Prostate gland (tissue), 2 donors: ENCODE measurements at regions not wholly inside any gene's neighbourhood (a gene's known extent, or its start where the extent isn't known, plus 50 kb on each side); places are given as distances from the start of the nearest gene placed in this dataset.

Source experiments
- DNase-seq: peaks from one replicate; pipeline ENCODE4 v3.0.0-alpha.2; 2019; ENCODE audit warnings: low spot score
- H3K27ac ChIP-seq, 2 donors: fragments of 200-600 bp; sonication (generic); 2 replicates each; pipeline ENCODE4 v1.5.1; 2017 to 2019
- H3K27me3 ChIP-seq: fragments of 200-600 bp; sonication (generic); replicated peaks from 2 replicates; pipeline ENCODE4 v1.5.1; 2019; ENCODE audit not compliant: insufficient read depth
- H3K36me3 ChIP-seq, 2 donors: fragments of 200-600 bp; sonication (generic); 1 replicate in 1 of 2; 2 replicates in 1 of 2; pipeline versions ENCODE4 v1.5.1 to v1.8.1; 2017 to 2019
- H3K4me1 ChIP-seq: fragments of 200-600 bp; sonication (generic); replicated peaks from 2 replicates; pipeline ENCODE4 v1.5.1; 2019
- H3K4me3 ChIP-seq, 2 donors: fragments of 200-600 bp; sonication (generic); 2 replicates each; pipeline ENCODE4 v1.5.1; 2017 to 2019
- H3K9me3 ChIP-seq: fragments of 200-600 bp; sonication (generic); 2 replicates; pipeline ENCODE4 v1.5.1; 2017
- CTCF ChIP-seq, 4 experiments: fragments of 200-600 bp in 2 of 4; fragments of 450-650 bp in 2 of 4; sonication (generic) in 2 of 4; IDR thresholded peaks; 1 replicate in 3 of 4; 2 replicates in 1 of 4; pipeline ENCODE4 v1.5.1; 2016 to 2019; ENCODE audit warnings: antibody characterized with exemption in 4 of 4, mild to moderate bottlenecking in 2 of 4, moderate library complexity in 2 of 4
- POLR2A ChIP-seq: fragments of 450-650 bp; IDR thresholded peaks from one replicate; pipeline ENCODE4 v1.6.1; 2016; ENCODE audit warnings: antibody characterized with exemption, mild to moderate bottlenecking
- POLR2AphosphoS5 ChIP-seq: sonication (generic); formaldehyde crosslinking; IDR thresholded peaks from one replicate; pipeline ENCODE4 v1.6.1; 2017; ENCODE audit warnings: antibody characterized with exemption
- WGBS: methylation state at CpG from one replicate; pipeline ENCODE4 v1.1.5; 2018; 5-methylcytosine and 5-hydroxymethylcytosine counted together
- intact Hi-C: fragments of 100-400 bp; cut with DNase I; formaldehyde crosslinking; loops from one replicate; pipeline ENCODE4 v1.14.2; 2022

DNA sequence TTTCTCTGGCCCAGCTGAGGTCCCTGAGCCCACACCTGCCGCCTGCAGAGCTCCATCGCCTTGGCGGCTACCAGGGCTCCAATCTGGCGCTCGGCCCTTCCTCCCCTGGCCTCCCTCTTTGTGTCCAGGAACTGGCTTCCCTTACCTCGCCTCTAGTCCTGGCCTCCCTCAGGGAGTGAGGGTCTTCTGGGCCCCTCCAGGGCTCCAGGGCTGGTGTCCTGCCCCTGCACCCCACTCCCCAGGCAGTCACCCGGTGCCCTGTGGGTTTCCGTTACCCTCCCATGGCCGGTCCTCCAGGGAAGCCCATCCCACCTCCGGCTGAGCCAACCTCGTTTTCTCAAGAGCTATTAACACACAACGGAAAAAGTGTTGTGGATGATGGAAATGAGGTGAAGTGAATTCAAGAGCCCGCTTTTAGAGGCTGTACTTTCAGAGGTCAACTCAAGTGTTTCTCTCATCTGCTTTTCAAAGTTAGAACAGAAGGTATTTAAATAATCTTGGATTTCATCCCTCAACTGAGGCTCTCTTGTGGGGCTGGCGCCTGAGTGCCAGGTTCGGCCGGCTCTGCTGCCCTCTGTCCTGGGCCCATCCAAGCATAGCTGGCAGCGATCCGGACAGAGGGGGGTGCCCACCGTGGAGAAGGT lies 131.9 kb downstream of the ASB1 start:
- intact Hi-C loops = no loop called here
- no peak overlapping the region for H3K27ac ChIP-seq
- 96% methylated on average over 18 of the region's 19 CpGs for WGBS
- H3K27me3 ChIP-seq = no peaks in the 10 kb centered on the region
- TF ChIP-seq POLR2A (no peak), CTCF (IDR thresholded peaks at IDR 0.05) (no peak), POLR2AphosphoS5 (no peak)
- no peak overlapping the region for H3K4me3 ChIP-seq
- no peak for DNase-seq
- H3K9me3 ChIP-seq = no peaks in the 10 kb centered on the region
- H3K36me3 ChIP-seq = no peaks in the 10 kb centered on the region
- no peaks in the 10 kb centered on the region for H3K4me1 ChIP-seq

- Histone ChIP-seq H3K27me3 (no peaks in the 10 kb centered on the region), H3K4me1 (no peaks in the 10 kb centered on the region), H3K27ac (no peak overlapping the region), H3K4me3 (no peak overlapping the region), H3K36me3 (no peaks in the 10 kb centered on the region), H3K9me3 (no peaks in the 10 kb centered on the region)
- no peak for DNase-seq
- intact Hi-C loops = no loop called here
- no peak for TF ChIP-seq POLR2A
- TF ChIP-seq POLR2AphosphoS5 = no peak
- no peak for TF ChIP-seq CTCF (IDR thresholded peaks at IDR 0.05)
- 88% methylated on average over 11 of the region's 11 CpGs for WGBS
Observed at GRCh38 chr2:238560234-238560633, 133.5 kb downstream of the ASB1 start.

DNA sequence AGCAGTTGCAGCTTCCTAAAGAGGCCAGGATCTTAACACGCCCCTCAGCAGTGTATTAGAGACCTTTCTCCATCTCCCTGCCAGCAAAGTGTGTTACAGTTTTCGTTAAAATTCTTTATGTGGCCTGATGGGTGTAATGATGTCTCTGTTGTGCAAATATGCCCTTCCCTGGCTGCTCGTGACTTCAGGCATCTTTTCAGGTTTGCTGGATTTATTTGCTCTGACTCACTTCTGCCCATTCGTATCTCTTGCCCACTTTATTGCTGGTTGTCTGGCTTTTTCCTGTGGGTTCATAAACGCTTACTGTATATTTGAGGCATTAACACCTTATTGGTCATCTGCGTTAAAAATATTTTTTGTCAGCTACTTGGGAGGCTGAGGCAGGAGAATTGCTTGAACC lies 134.5 kb downstream of the ASB1 start:
- no peak for DNase-seq
- H3K27me3 ChIP-seq = no peaks in the 10 kb centered on the region
- intact Hi-C loops = no loop called here
- no peaks in the 10 kb centered on the region for H3K9me3 ChIP-seq
- no peaks in the 10 kb centered on the region for H3K36me3 ChIP-seq
- no peak overlapping the region for H3K27ac ChIP-seq
- H3K4me1 ChIP-seq = no peaks in the 10 kb centered on the region
- no peak overlapping the region for H3K4me3 ChIP-seq
- no peak for TF ChIP-seq POLR2A
- TF ChIP-seq POLR2AphosphoS5 = no peak
- TF ChIP-seq CTCF (IDR thresholded peaks at IDR 0.05) = no peak
- 55% methylated on average over 6 of the region's 6 CpGs for WGBS

DNA sequence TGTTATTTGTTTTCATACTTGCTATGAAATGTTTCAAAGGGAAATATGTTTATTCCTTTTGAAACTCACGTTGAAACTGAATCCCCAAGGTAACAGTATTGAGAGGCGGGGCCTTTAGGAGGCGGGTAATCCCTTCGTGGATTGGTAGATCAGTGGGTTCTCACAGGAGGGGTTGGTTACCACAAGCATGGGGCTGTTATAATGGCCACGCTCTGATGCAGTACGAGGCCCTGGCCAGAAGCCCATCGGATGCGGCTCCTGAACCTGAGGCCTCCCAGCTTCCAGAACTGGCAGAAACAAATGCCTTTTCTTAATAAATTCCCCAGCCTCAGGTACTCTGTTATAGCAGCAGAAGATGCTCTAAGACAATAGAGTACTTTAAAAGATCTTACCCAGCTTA lies 135.7 kb downstream of the ASB1 start:
- Histone ChIP-seq H3K9me3 (no peaks in the 10 kb centered on the region), H3K4me1 (no peaks in the 10 kb centered on the region), H3K4me3 (no peak overlapping the region), H3K36me3 (no peaks in the 10 kb centered on the region), H3K27me3 (no peaks in the 10 kb centered on the region), H3K27ac (no peak overlapping the region)
- intact Hi-C loops = no loop called here
- 59% methylated on average over 8 of the region's 8 CpGs for WGBS
- no peak for DNase-seq
- no peak for TF ChIP-seq CTCF (IDR thresholded peaks at IDR 0.05)
- TF ChIP-seq POLR2AphosphoS5 = no peak
- no peak for TF ChIP-seq POLR2A

DNA sequence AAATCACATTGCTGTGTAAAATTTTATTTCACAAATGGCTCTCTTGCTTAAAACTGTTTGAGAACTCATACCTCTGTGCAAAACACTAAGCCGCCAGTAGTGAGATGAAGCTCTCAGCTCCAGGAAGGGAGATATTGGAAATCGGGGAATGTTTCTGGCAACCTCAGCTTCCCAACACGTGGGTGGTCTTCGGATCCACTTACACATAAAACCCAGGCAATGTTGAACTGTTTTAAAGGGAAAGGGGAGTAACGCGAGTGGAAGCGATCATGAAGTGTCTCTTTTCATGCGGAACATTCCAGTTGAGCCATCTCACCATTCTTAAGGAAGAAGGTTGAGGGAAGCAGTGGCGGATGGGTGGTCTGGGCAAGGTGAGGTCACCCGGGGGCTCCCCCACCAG lies 136.8 kb downstream of the ASB1 start:
- Histone ChIP-seq H3K9me3 (no peaks in the 10 kb centered on the region), H3K27ac (no peak overlapping the region), H3K4me3 (no peak overlapping the region), H3K4me1 (no peaks in the 10 kb centered on the region), H3K36me3 (no peaks in the 10 kb centered on the region), H3K27me3 (no peaks in the 10 kb centered on the region)
- WGBS = 67% methylated on average over 10 of the region's 10 CpGs
- intact Hi-C loops = no loop called here
- TF ChIP-seq POLR2AphosphoS5 (no peak), CTCF (IDR thresholded peaks at IDR 0.05) (no peak), POLR2A (no peak)
- no peak for DNase-seq
